Spleen (tissue), 7 donors: ENCODE measurements at regions not wholly inside any gene's neighbourhood (a gene's known extent, or its start where the extent isn't known, plus 50 kb on each side); places are given as distances from the start of the nearest gene placed in this dataset.

Experiments
- POLR2A ChIP-seq, 3 donors: fragments of 450-650 bp; IDR thresholded peaks; one replicate each; pipeline ENCODE4 v1.5.1; 2017; ENCODE audit warnings: antibody characterized with exemption in 3 of 3, mild to moderate bottlenecking in 1 of 3
- POLR2AphosphoS5 ChIP-seq, 3 donors: sonication (generic); formaldehyde crosslinking; IDR thresholded peaks; one replicate each; pipeline ENCODE4 v1.5.1; 2017; ENCODE audit warnings: antibody characterized with exemption in 3 of 3
- TF ChIP-seq, protein P1 (sequence below), 11 experiments: fragments of 200-600 bp in 7 of 11; fragments of 450-650 bp in 4 of 11; sonication (generic) in 4 of 11; IDR thresholded peaks in 8 of 11; conservative IDR thresholded peaks in 3 of 11; 1 replicate in 7 of 11; 2 replicates in 4 of 11; pipeline versions ENCODE4 v1.4.0 to v1.8.0; 2016 to 2021; ENCODE audit warnings: antibody characterized with exemption in 11 of 11, inconsistent platforms in 4 of 11, mild to moderate bottlenecking in 1 of 11
- donor health status: DM: no; HTN: no; CAD: no; lungs with moderate emphysema.
- donor health status: DM: no; HTN: no; CAD: no.
- donor health status: DM: no; HTN: no; CAD: no.

DNA sequence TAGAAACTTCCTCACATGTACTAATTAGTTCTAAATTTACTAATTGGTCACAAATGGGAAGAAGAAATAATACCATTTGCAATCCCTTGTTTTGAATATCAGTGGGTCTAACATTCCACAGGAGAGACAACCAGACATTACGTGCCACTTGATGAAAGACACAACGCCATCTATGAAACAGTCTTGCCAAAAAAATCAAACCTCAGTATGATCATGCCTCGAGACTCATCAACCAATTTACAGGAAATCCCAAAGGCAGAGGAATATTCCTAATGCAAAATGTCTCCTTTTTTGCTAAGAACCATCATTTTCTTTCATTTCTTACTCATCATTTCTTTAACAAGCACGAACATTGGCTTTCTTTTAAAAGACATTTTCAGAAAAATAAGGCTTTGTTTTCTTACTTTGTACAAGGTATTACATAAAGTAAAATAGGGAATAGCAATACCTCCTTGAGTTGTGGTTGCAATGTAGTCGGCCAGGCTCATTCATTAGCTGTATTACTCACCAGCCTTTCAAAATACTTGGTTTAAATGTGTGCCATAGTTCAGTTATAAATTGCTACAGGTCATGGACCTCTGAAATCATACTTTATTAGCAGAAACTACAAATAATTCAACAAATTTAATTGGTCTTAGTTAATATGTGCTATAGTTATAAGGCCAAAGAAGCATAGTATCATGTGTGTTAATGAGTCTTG is 436.2 kb upstream of the FLRT2 start:
- TF ChIP-seq, protein P1, sequence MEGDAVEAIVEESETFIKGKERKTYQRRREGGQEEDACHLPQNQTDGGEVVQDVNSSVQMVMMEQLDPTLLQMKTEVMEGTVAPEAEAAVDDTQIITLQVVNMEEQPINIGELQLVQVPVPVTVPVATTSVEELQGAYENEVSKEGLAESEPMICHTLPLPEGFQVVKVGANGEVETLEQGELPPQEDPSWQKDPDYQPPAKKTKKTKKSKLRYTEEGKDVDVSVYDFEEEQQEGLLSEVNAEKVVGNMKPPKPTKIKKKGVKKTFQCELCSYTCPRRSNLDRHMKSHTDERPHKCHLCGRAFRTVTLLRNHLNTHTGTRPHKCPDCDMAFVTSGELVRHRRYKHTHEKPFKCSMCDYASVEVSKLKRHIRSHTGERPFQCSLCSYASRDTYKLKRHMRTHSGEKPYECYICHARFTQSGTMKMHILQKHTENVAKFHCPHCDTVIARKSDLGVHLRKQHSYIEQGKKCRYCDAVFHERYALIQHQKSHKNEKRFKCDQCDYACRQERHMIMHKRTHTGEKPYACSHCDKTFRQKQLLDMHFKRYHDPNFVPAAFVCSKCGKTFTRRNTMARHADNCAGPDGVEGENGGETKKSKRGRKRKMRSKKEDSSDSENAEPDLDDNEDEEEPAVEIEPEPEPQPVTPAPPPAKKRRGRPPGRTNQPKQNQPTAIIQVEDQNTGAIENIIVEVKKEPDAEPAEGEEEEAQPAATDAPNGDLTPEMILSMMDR (IDR thresholded peaks at IDR 0.05 in 8 of 11, conservative IDR thresholded peaks at IDR 0.05 in 3 of 11): no peak
- TF ChIP-seq POLR2A (IDR thresholded peaks at IDR 0.05) (no peak), POLR2AphosphoS5 (IDR thresholded peaks at IDR 0.05) (no peak)
